NAMALWA (cell line): ENCODE measurements at regions not wholly inside any gene's neighbourhood (a gene's known extent, or its start where the extent isn't known, plus 50 kb on each side); places are given as distances from the start of the nearest gene placed in this dataset.

ENCODE experiments used
- DNase-seq: peaks from one replicate; pipeline ENCODE4 v3.0.0-alpha.2; 2015; ENCODE audit warnings: low spot score

DNA sequence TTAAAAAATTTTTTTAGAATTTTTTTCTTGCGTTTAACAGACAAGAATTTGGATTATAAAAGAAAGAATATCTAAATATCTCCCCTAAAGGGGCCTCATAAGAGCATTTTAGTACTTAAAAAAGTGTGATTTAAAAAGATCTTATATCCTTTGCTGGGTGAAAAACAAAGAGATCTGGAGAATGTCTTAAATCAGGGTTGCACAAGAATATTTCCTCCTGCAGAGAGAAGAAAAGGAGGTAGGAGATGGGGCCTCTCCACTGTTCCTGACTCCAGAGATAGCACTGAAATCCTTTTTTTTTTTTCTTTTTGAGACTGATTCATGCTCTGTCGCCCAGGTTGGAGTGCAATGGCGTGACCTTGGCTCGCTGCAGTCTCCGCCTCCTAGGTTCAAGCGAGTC lies 68.5 kb upstream of the OSR1 start:
- DNase-seq: no peak

- DNase-seq: no peak
These were observed 67.7 kb upstream of the OSR1 start for GRCh38 chr2:19426144-19426543.

DNA sequence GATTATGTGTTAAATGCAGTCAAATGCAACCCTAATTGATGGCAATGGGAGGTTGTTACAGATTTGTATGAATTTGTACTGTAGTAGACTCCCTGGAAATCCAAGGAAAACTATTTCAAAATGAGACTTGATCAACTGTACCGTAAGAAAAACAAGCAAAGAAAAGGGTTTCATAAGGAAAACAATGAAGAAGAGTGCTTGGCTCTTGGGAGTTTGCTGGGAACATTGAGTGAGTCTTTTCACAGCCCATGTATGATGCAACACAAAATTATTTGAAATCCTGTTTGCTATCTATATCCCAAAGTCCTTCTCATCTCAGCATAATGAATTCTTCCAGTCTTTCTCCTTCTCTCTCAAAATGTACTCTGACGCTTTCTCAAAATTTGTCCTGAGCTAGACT lies 67.0 kb upstream of the OSR1 start:
- DNase-seq: no peak

GRCh38 chr2:19419211-19419880 lies 60.9 kb upstream of the OSR1 start:
- DNase-seq: no peak

GRCh38 chr2:19416784-19417684 lies 58.6 kb upstream of the OSR1 start:
- DNase-seq: no peak

DNA sequence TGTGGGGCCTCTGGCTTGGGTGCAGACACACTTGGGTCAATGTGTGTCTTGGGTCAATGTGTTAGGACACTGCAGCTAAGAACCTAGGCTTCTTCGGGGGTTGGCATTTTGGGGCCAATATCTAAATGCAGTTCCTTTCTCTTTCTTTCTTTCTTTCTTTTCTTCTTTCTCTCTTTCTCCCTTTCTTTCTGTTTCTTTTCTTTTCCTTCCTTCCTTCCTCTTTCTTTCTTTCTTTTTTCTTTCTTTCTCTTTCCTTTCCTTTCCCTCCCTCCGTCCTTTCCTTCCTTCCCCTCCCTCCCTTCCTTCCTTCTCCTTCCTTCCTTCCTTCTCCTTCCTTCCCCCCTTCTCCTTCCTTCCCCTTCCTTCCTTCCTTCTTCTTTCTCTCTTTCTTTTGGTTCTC lies 57.7 kb upstream of the OSR1 start:
- no peak for DNase-seq

- DNase-seq: no peak
These were observed 50.6 kb upstream of the OSR1 start for GRCh38 chr2:19409046-19409445.

DNA sequence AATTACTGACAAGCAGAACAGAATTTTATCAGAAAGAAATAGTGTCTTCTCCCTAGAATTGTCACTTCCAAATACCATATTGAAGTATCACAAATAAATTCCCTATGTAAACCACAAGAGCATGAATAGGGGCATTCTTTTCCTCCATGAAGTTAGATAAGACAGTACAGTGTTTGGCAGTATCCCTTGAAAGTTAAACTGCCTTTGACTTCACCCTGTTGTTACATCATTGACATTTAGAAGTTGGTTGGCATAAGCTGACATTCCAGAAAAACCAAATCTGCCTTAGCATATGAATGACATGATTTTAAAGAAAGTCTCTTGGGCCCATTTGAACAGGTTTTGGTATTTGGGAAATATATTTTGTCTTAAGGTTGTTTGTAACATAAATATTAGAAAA lies 50.2 kb upstream of the OSR1 start:
- DNase-seq: no peak
